Neuronal stem cell (in vitro differentiated cells): ENCODE measurements at regions not wholly inside any gene's neighbourhood (a gene's known extent, or its start where the extent isn't known, plus 50 kb on each side); places are given as distances from the start of the nearest gene placed in this dataset.

Source experiments
- DNase-seq: peaks from one replicate; pipeline ENCODE4 v3.0.0-alpha.2; 2013; ENCODE audit warnings: low spot score
- H2AFZ ChIP-seq: one replicate; pipeline ENCODE4 v1.6.1; 2013; ENCODE audit warnings: mild to moderate bottlenecking, low read length, inconsistent platforms
- H2AK5ac ChIP-seq: 2 replicates; pipeline ENCODE4 v1.6.1; 2013; ENCODE audit warnings: low read depth, mild to moderate bottlenecking, inconsistent platforms, low read length, moderate library complexity, mixed read lengths
- H2BK120ac ChIP-seq: 2 replicates; pipeline ENCODE4 v1.6.1; 2013; ENCODE audit warnings: low read depth, mild to moderate bottlenecking, inconsistent platforms, low read length, moderate library complexity, mixed read lengths
- H2BK12ac ChIP-seq: one replicate; pipeline ENCODE4 v1.6.1; 2013; ENCODE audit warnings: low read length, inconsistent platforms
- H2BK15ac ChIP-seq: 2 replicates; pipeline ENCODE4 v1.6.1; 2013; ENCODE audit warnings: mild to moderate bottlenecking, low read length, inconsistent platforms, mixed read lengths
- H2BK5ac ChIP-seq: one replicate; pipeline ENCODE4 v1.6.1; 2013; ENCODE audit warnings: inconsistent platforms, mild to moderate bottlenecking, low read length, moderate library complexity
- H3K14ac ChIP-seq: one replicate; pipeline ENCODE4 v1.6.1; 2013; ENCODE audit warnings: low read length, inconsistent platforms
- H3K18ac ChIP-seq: 2 replicates; pipeline ENCODE4 v1.6.1; 2013; ENCODE audit warnings: low read length, inconsistent platforms
- H3K23ac ChIP-seq: 2 replicates; pipeline ENCODE4 v1.6.1; 2013; ENCODE audit warnings: low read depth, mild to moderate bottlenecking, mixed read lengths, low read length, inconsistent platforms; ENCODE audit not compliant: poor library complexity
- H3K27ac ChIP-seq: replicated peaks from 3 replicates; pipeline ENCODE4 v1.5.1; 2013; ENCODE audit warnings: low read length, inconsistent platforms
- H3K27me3 ChIP-seq, 3 experiments: 2 replicates each; pipeline ENCODE4 v1.6.1; 2013; ENCODE audit warnings: low read length in 3 of 3, mild to moderate bottlenecking in 2 of 3, inconsistent platforms in 1 of 3, low read depth in 1 of 3, mixed read lengths in 1 of 3, moderate library complexity in 1 of 3; ENCODE audit not compliant: control insufficient read depth in 3 of 3, insufficient read depth in 3 of 3
- H3K36me3 ChIP-seq, 2 donors: replicated peaks in 1 of 2; 2 replicates each; pipeline ENCODE4 v1.6.1; 2013; ENCODE audit warnings: low read length in 2 of 2; ENCODE audit not compliant: control insufficient read depth in 2 of 2, insufficient read depth in 2 of 2
- H3K4ac ChIP-seq: 2 replicates; pipeline ENCODE4 v1.6.1; 2013; ENCODE audit warnings: inconsistent platforms, mild to moderate bottlenecking, low read length, moderate library complexity
- H3K4me1 ChIP-seq, 2 donors: 1 replicate in 1 of 2; 2 replicates in 1 of 2; pipeline ENCODE4 v1.6.1; 2013; ENCODE audit warnings: low read length in 2 of 2, low read depth in 1 of 2; ENCODE audit not compliant: control insufficient read depth in 2 of 2, insufficient read depth in 1 of 2
- H3K4me2 ChIP-seq: one replicate; pipeline ENCODE4 v1.6.1; 2013; ENCODE audit warnings: mild to moderate bottlenecking, low read length, inconsistent platforms; ENCODE audit not compliant: insufficient read depth, poor library complexity, severe bottlenecking
- H3K4me3 ChIP-seq, 2 donors: 2 replicates each; pipeline ENCODE4 v1.5.1; 2013; ENCODE audit warnings: low read length in 2 of 2, mild to moderate bottlenecking in 2 of 2, inconsistent platforms in 1 of 2, moderate library complexity in 1 of 2
- H3K79me1 ChIP-seq: one replicate; pipeline ENCODE4 v1.6.1; 2013; ENCODE audit warnings: low read depth, mild to moderate bottlenecking, inconsistent platforms, low read length, moderate library complexity
- H3K9ac ChIP-seq: one replicate; pipeline ENCODE4 v1.6.1; 2013; ENCODE audit warnings: mild to moderate bottlenecking, low read depth, low read length, inconsistent platforms; ENCODE audit not compliant: poor library complexity
- H3K9me3 ChIP-seq, 2 donors: replicated peaks in 1 of 2; 2 replicates each; pipeline versions ENCODE3 to v1.6.1; 2013; ENCODE audit warnings: low read length in 2 of 2, mild to moderate bottlenecking in 2 of 2, inconsistent platforms in 1 of 2, low read depth in 1 of 2, mixed read lengths in 1 of 2, moderate library complexity in 1 of 2; ENCODE audit not compliant: control insufficient read depth in 2 of 2, insufficient read depth in 1 of 2
- H4K8ac ChIP-seq: one replicate; pipeline ENCODE4 v1.6.1; 2013; ENCODE audit warnings: low read depth, mild to moderate bottlenecking, inconsistent platforms, low read length, moderate library complexity
- H4K91ac ChIP-seq: one replicate; pipeline ENCODE4 v1.6.1; 2013; ENCODE audit warnings: low read length, low read depth, mild to moderate bottlenecking, inconsistent platforms; ENCODE audit not compliant: poor library complexity
- WGBS, 2 donors: extraction: QIAGEN DNeasy Blood & Tissue Kit; methylation state at CpG; one replicate each; pipeline ENCODE4 v1.1.7; 2013; ENCODE audit warnings: missing lambda C conversion rate in 2 of 2, mixed read lengths in 1 of 2; ENCODE audit not compliant: insufficient read length in 2 of 2, insufficient replicate concordance in 1 of 2; ENCODE audit errors: extremely low coverage in 2 of 2; 5-methylcytosine and 5-hydroxymethylcytosine counted together

- no peak overlapping the region for H2BK15ac ChIP-seq
- H3K4me1 ChIP-seq, result peaks cover 0 to 2% of the 10 kb centered on the region in 2 donors
- H3K23ac ChIP-seq, result no peak overlapping the region
- no peaks in the 10 kb centered on the region for H3K79me1 ChIP-seq
- no peak overlapping the region for H2AK5ac ChIP-seq
- no peak overlapping the region for H2AFZ ChIP-seq
- H3K27ac ChIP-seq, result no peak overlapping the region
- no peaks in the 10 kb centered on the region for H3K9me3 ChIP-seq
- H3K27me3 ChIP-seq, result no peaks in the 10 kb centered on the region
- no peaks in the 10 kb centered on the region for H3K36me3 ChIP-seq
- H3K4me3 ChIP-seq, result no peak overlapping the region
- no CpG with 5 or more reads among the region's 4 CpGs for WGBS, 2 donors
- H3K14ac ChIP-seq, result no peak overlapping the region
- H4K91ac ChIP-seq, result no peak overlapping the region
- no peak overlapping the region for H3K18ac ChIP-seq
- no peak overlapping the region for H2BK5ac ChIP-seq
- DNase-seq, result no peak
- no peak overlapping the region for H3K4me2 ChIP-seq
- no peak overlapping the region for H3K9ac ChIP-seq
- H4K8ac ChIP-seq, result no peak overlapping the region
- no peak overlapping the region for H3K4ac ChIP-seq
- H2BK12ac ChIP-seq, result no peak overlapping the region
- no peak overlapping the region for H2BK120ac ChIP-seq
These were observed 134.3 kb downstream of the OR2K2 start for GRCh38 chr9:111195766-111196165.

- Histone ChIP-seq H3K4me1 (peaks cover 0 to 2% of the 10 kb centered on the region in 2 donors), H3K9ac (no peak overlapping the region), H4K8ac (no peak overlapping the region), H2BK120ac (no peak overlapping the region), H3K27ac (no peak overlapping the region), H3K14ac (no peak overlapping the region), H3K4me3 (no peak overlapping the region), H3K27me3 (no peaks in the 10 kb centered on the region), H2BK12ac (no peak overlapping the region), H3K9me3 (no peaks in the 10 kb centered on the region), H2AK5ac (no peak overlapping the region), H3K79me1 (no peaks in the 10 kb centered on the region), H3K4ac (no peak overlapping the region), H3K18ac (no peak overlapping the region), H2AFZ (no peak overlapping the region), H3K23ac (no peak overlapping the region), H3K36me3 (no peaks in the 10 kb centered on the region), H3K4me2 (no peak overlapping the region), H4K91ac (no peak overlapping the region), H2BK5ac (no peak overlapping the region), H2BK15ac (no peak overlapping the region)
- DNase-seq, result no peak
These were observed 136.9 kb downstream of the OR2K2 start for GRCh38 chr9:111193095-111193494.

- Histone ChIP-seq H2AK5ac (no peak overlapping the region), H4K8ac (no peak overlapping the region), H3K4me2 (no peak overlapping the region), H3K9ac (no peak overlapping the region), H3K27ac (no peak overlapping the region), H3K18ac (no peak overlapping the region), H2BK15ac (no peak overlapping the region), H3K4me1 (peaks cover 0 to 2% of the 10 kb centered on the region in 2 donors), H2AFZ (no peak overlapping the region), H3K79me1 (no peaks in the 10 kb centered on the region), H3K9me3 (no peaks in the 10 kb centered on the region), H3K14ac (no peak overlapping the region), H3K4me3 (no peak overlapping the region), H3K36me3 (no peaks in the 10 kb centered on the region), H2BK5ac (no peak overlapping the region), H4K91ac (no peak overlapping the region), H2BK12ac (no peak overlapping the region), H3K23ac (no peak overlapping the region), H3K27me3 (no peaks in the 10 kb centered on the region), H3K4ac (no peak overlapping the region), H2BK120ac (no peak overlapping the region)
- no CpG with 5 or more reads among the region's 2 CpGs for WGBS, 2 donors
- DNase-seq, result no peak
These were observed 137.4 kb downstream of the OR2K2 start for GRCh38 chr9:111192650-111193049.

GRCh38 chr9:111190347-111190746, 139.7 kb downstream of the OR2K2 start:
- H2AK5ac ChIP-seq, result no peak overlapping the region
- DNase-seq, result no peak
- no peak overlapping the region for H3K4me2 ChIP-seq
- H2BK120ac ChIP-seq, result no peak overlapping the region
- H3K4ac ChIP-seq, result no peak overlapping the region
- H2BK15ac ChIP-seq, result no peak overlapping the region
- no peak overlapping the region for H4K91ac ChIP-seq
- H3K9ac ChIP-seq, result no peak overlapping the region
- no peak overlapping the region for H3K14ac ChIP-seq
- H2AFZ ChIP-seq, result no peak overlapping the region
- no peaks in the 10 kb centered on the region for H3K36me3 ChIP-seq
- H3K79me1 ChIP-seq, result no peaks in the 10 kb centered on the region
- H3K18ac ChIP-seq, result no peak overlapping the region
- no peaks in the 10 kb centered on the region for H3K9me3 ChIP-seq
- no peaks in the 10 kb centered on the region for H3K4me1 ChIP-seq
- H3K27me3 ChIP-seq, result no peaks in the 10 kb centered on the region
- no peak overlapping the region for H4K8ac ChIP-seq
- no peak overlapping the region for H3K27ac ChIP-seq
- no peak overlapping the region for H3K4me3 ChIP-seq
- H2BK12ac ChIP-seq, result no peak overlapping the region
- no peak overlapping the region for H3K23ac ChIP-seq
- no peak overlapping the region for H2BK5ac ChIP-seq
